D721Med (cell line): ENCODE measurements at regions not wholly inside any gene's neighbourhood (a gene's known extent, or its start where the extent isn't known, plus 50 kb on each side); places are given as distances from the start of the nearest gene placed in this dataset.

Source experiments
- DNase-seq: peaks from one replicate; pipeline ENCODE4 v3.0.0; 2011; ENCODE audit warnings: low spot score; ENCODE audit not compliant: insufficient read length
- FAIRE-seq: peaks from 2 replicates; lab custom pipeline; 2011; peaks lifted over from hg19 to GRCh38; lab: Jason Lieb, UNC
- TF ChIP-seq, protein P1 (sequence below): IDR thresholded peaks from 2 replicates; pipeline ENCODE4 v1.5.1; 2012; ENCODE audit warnings: mild to moderate bottlenecking, control low read depth; ENCODE audit not compliant: insufficient read depth; ENCODE audit errors: missing control alignments

DNA sequence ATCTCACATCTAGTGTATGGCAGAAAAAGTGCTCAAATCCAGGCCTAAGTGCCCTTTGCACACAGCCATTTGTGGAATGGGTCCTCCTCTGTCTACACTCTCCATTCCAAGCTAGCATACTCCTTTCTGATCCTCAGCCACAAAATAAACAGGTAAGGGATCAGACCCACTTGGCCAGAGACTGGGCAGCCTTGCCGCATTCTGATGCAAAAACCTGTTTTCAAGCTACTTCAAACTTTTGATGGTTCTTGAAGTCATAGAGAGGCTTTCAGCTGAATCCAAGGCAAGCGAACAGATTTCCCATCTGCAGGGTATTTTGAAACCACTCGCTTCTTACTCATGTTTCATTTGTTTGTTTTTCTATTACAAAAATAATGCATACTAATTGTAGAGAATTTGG, 136.6 kb upstream of the NAV2 start:
- TF ChIP-seq, protein P1, sequence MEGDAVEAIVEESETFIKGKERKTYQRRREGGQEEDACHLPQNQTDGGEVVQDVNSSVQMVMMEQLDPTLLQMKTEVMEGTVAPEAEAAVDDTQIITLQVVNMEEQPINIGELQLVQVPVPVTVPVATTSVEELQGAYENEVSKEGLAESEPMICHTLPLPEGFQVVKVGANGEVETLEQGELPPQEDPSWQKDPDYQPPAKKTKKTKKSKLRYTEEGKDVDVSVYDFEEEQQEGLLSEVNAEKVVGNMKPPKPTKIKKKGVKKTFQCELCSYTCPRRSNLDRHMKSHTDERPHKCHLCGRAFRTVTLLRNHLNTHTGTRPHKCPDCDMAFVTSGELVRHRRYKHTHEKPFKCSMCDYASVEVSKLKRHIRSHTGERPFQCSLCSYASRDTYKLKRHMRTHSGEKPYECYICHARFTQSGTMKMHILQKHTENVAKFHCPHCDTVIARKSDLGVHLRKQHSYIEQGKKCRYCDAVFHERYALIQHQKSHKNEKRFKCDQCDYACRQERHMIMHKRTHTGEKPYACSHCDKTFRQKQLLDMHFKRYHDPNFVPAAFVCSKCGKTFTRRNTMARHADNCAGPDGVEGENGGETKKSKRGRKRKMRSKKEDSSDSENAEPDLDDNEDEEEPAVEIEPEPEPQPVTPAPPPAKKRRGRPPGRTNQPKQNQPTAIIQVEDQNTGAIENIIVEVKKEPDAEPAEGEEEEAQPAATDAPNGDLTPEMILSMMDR, result no peak
- DNase-seq, result no peak
- FAIRE-seq, result no peak

DNA sequence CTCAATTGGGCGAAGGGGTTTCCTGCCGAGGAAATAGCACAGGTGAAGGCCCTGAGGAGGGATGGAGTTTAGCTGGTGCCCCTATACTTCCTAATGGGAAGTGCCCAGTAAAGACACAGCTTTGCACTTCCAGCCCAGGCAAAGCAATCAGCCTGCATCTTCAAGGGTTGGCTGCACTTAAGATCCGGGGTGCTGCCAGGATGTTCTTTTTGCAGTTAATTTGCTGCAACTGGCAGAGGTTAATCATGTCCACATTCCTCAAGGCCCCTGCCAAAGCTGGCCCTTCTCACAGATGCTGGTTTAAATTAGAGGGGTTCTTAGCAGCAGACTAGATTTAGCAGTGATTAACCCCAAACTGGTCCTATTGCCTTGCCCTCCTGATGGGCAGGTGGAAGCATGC, 137.7 kb upstream of the NAV2 start:
- DNase-seq (no peak), FAIRE-seq (no peak)
- TF ChIP-seq, protein P1, result no peak

DNA sequence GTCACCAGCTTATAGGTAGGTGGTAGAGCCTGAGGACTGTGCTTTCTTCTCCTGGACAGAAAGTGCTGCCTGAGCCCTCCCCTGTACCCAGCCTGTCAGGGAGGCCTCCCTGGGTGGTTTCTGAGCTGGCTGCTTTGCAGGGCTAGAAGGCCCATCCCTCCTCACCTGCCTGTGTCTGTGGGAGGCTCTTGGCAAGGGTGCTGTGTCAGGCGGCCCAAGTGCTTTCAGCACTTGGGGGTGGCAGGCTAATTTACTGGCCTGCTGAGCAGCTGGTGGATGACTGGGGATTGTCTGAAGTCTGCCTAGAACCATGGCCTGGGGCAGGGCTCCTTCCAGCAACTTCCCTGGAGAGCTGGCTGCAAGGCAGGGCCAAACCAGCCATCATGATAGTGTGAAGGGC, 139.0 kb upstream of the NAV2 start:
- DNase-seq (no peak), FAIRE-seq (no peak)
- TF ChIP-seq, protein P1, result no peak

DNA sequence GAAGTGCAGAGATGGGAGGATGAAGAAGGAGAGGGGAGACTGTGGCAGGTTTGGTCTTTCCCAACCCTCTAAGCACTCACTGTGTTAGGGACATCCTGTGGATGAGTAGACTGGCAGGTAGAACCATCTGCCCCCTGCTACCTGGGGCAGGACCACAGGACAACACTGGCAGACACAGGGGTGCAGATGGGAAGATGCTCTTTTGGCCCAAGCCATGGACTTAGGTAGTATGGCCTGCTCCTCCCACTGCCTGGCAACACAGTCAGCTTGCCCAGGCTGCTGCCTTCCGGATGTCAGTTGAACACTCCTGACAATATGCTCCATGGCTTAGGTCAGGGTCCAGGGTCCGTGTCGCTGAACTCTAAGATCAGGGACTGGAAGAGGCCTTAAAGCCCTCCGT, 140.7 kb upstream of the NAV2 start:
- TF ChIP-seq, protein P1, result no peak
- no peak for FAIRE-seq
- DNase-seq, result no peak

DNA sequence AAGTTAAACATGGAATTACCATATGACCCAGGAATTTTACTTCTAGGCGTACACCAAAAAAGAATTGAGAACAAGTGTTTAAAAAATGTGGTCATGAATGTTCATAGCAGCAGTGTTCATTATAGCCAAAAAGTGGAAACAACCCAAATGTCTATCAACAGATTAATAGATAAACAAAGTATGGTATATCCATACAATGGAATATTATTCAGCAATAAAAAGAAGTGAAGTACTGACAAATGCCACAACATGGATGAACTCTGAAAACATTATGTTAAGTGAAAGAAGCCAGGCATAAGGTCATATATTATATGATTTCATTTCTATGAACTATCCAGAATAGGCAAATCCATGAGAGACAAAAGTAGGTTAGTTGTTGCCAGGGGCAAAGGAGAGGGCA, 141.7 kb upstream of the NAV2 start:
- DNase-seq, result no peak
- FAIRE-seq, result no peak
- TF ChIP-seq, protein P1, result no peak

DNA sequence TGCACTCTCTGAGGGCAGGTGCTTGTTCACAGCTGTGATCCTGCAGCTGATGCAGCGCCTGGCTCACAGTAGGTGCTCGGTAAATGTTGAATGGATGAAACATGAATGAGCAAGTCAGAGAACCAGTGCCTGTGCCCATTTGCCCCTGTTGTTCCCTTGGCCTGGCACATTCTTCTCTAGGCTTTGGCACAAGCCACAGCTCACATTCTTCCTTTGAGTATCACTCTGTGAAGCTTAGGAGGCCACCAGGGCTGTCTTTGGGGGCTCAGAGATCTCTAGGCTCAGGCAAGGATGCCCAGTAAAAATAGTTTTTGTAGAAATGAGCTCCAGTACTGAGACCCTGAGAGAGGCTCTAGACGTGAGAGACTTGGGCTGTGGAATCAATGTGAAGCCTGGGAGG, 144.6 kb upstream of the NAV2 start:
- TF ChIP-seq, protein P1, result no peak
- FAIRE-seq (no peak), DNase-seq (no peak)

DNA sequence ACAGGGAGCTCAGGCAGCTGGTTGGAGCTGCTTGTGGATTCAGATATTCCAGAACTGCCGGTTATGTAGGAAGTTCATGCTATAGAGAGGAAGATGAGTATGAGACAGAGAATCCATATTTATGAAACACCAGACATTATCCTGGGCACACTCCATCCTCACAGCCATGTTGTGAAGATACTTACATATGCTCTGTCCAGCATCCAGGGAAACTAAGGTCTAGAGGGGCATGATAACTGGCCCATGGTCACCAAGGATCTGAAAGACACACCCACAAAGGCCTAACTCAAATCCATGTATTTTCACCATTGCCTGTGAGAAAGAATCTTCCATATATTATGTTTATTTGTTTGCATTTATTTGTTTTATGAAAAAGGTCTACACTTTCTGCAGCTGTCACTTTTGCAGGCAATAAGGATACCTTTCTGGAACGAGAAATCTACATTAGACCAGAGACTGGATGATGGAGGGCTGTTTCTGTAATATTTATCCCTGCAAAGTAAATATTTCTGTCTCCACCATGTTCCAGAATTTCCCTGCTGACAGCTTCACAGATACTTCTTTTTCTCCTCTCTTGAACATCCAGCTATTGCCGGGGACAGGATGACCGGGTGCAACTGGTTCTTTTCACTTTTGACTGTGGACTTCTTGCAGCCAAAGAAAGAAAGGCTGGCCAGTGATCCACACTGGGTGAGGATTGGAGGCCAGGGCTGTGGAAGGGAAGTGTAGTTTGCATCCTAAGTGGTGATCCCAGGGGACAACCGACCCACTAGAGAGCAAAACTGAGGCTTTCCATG, 145.9 kb upstream of the NAV2 start:
- TF ChIP-seq, protein P1, result no peak
- no peak for FAIRE-seq
- no peak for DNase-seq
